ENCODE measurements at regions not wholly inside any gene's neighbourhood (a gene's known extent, or its start where the extent isn't known, plus 50 kb on each side); places are given as distances from the start of the nearest gene placed in this dataset.
A peak's percentile ranks its signal among the peaks of the same experiment; 100 is the strongest.

- no peak for DNase-seq
Measured at GRCh38 chr2:236882930-236883329, 202.8 kb upstream of the COPS8 start.

- no peak for DNase-seq
Measured at GRCh38 chr2:236883819-236884218, 201.9 kb upstream of the COPS8 start.

GRCh38 chr2:236884569-236885175, 201.0 kb upstream of the COPS8 start:
- DNase-seq, result no peak

- DNase-seq, result no peak
Measured at GRCh38 chr2:236886456-236886855, 199.2 kb upstream of the COPS8 start.

GRCh38 chr2:236887531-236887930, 198.2 kb upstream of the COPS8 start:
- DNase-seq, result no peak

GRCh38 chr2:236887953-236888793, 197.5 kb upstream of the COPS8 start:
- no peak for DNase-seq

GRCh38 chr2:236888794-236889780, 196.6 kb upstream of the COPS8 start:
- no peak for DNase-seq

GRCh38 chr2:236889791-236890704, 195.6 kb upstream of the COPS8 start:
- DNase-seq, result no peak

- DNase-seq, result no peak
Measured at GRCh38 chr2:236892721-236893120, 193.0 kb upstream of the COPS8 start.

- DNase-seq, result peak in 1 of 2 experiments; percentile 57
Measured at GRCh38 chr2:236894791-236895190, 190.9 kb upstream of the COPS8 start.

GRCh38 chr2:236895497-236895896, 190.2 kb upstream of the COPS8 start:
- DNase-seq, result no peak

GRCh38 chr2:236896688-236897087, 189.0 kb upstream of the COPS8 start:
- DNase-seq, result no peak

- peak; percentile 69 to 92 for DNase-seq
Measured at GRCh38 chr2:236899146-236899545, 186.5 kb upstream of the COPS8 start.

- peak in 1 of 2 experiments; percentile 56 for DNase-seq
Measured at GRCh38 chr2:236899950-236900640, 185.6 kb upstream of the COPS8 start.

- DNase-seq, result peak; percentile 27 to 79
Measured at GRCh38 chr2:236901956-236902355, 183.7 kb upstream of the COPS8 start.

- DNase-seq, result no peak
Measured at GRCh38 chr2:236903978-236904377, 181.7 kb upstream of the COPS8 start.

- no peak for DNase-seq
Measured at GRCh38 chr2:236904389-236905263, 181.1 kb upstream of the COPS8 start.

GRCh38 chr2:236905976-236906375, 179.7 kb upstream of the COPS8 start:
- DNase-seq, result peak; percentile 10 to 54

- no peak for DNase-seq
Measured at GRCh38 chr2:236908439-236909192, 177.1 kb upstream of the COPS8 start.

GRCh38 chr2:236909193-236909504, 176.5 kb upstream of the COPS8 start:
- DNase-seq, result no peak
